ENCODE measurements at regions not wholly inside any gene's neighbourhood (a gene's known extent, or its start where the extent isn't known, plus 50 kb on each side); places are given as distances from the start of the nearest gene placed in this dataset.

- TF ChIP-seq CTCF (IDR thresholded peaks at IDR 0.05; ENCODE audit: low read depth, low read length, poor library complexity, severe bottlenecking) (no peak), EZH2phosphoT487 (IDR thresholded peaks at IDR 0.05; ENCODE audit: borderline replicate concordance, low read length) (no peak)
Observed at GRCh38 chr5:36357391-36357975, 55.8 kb upstream of the RANBP3L start.

Measured in DOHH2 (cell line).